K562 (cell line): ENCODE measurements at regions not wholly inside any gene's neighbourhood (a gene's known extent, or its start where the extent isn't known, plus 50 kb on each side); places are given as distances from the start of the nearest gene placed in this dataset.

Experiments
- ATAC-seq: fragments of 200-7000 bp; cut with Tn5 transposase; 3 replicates; pipeline ENCODE4 v1.9.1; 2020; ENCODE audit warnings: moderate library complexity
- BruUV-seq: library from RNA; stranded (reverse); fragments of 400-500 nt; replicated peaks from 2 replicates; lab custom pipeline; 2021; lab: Mats Ljungman, UMichigan
- CTCF ChIA-PET: fragments of 300-600 bp; formaldehyde crosslinking; extraction: SDS; loops from one replicate; lab custom pipeline; 2021; ENCODE audit warnings: low intra/inter-chr PET ratio; lab: Yijun Ruan, JAX
- POLR2A ChIA-PET: fragments of 300-600, 350-650 bp; sonication (Branson Sonifier 250); formaldehyde crosslinking; extraction: SDS; loops from one replicate; lab custom pipeline; 2021; ENCODE audit warnings: antibody characterized with exemption, inconsistent platforms; lab: Yijun Ruan, JAX
- DNase-seq, 4 experiments: peaks; one replicate each; pipeline versions ENCODE4 v3.0.0 to v3.0.0-alpha.2; 2011 to 2018; ENCODE audit warnings: low spot score in 3 of 4, mixed read lengths in 3 of 4; ENCODE audit errors: extremely low read depth in 1 of 4
- FAIRE-seq: peaks from 2 replicates; lab custom pipeline; 2011; peaks lifted over from hg19 to GRCh38; lab: Jason Lieb, UNC
- H2AFZ ChIP-seq: 2 replicates; pipeline ENCODE4 v1.6.0; 2011; ENCODE audit warnings: low read depth, low read length, control low read depth, inconsistent platforms
- H3K27ac ChIP-seq: fragments of 200-600 bp; 3 replicates; pipeline ENCODE4 v1.8.0; 2011; ENCODE audit warnings: low read depth, mild to moderate bottlenecking, control low read depth, inconsistent platforms, low read length, moderate library complexity, mixed read lengths; ENCODE audit errors: extremely low read depth
- H3K27me3 ChIP-seq, 2 experiments: fragments of 300-600 bp in 1 of 2; 2 replicates in 1 of 2; 3 replicates in 1 of 2; pipeline versions ENCODE4 v1.6.0 to v1.8.0; 2011; ENCODE audit warnings: inconsistent platforms in 2 of 2, low read length in 2 of 2, mild to moderate bottlenecking in 1 of 2, mixed read lengths in 1 of 2, moderate library complexity in 1 of 2; ENCODE audit not compliant: control insufficient read depth in 2 of 2, insufficient read depth in 2 of 2
- H3K36me3 ChIP-seq: fragments of 300-600 bp; 3 replicates; pipeline ENCODE4 v1.8.0; 2011; ENCODE audit warnings: mild to moderate bottlenecking, low read length, inconsistent platforms; ENCODE audit not compliant: control insufficient read depth, insufficient read depth
- H3K4me1 ChIP-seq, 2 experiments: fragments of 200-600 bp in 1 of 2; replicated peaks in 1 of 2; 2 replicates in 1 of 2; 3 replicates in 1 of 2; pipeline versions ENCODE4 v1.5.1 to v1.8.0; 2011; ENCODE audit warnings: inconsistent platforms in 2 of 2, low read length in 2 of 2, mild to moderate bottlenecking in 1 of 2, mixed read lengths in 1 of 2, moderate library complexity in 1 of 2; ENCODE audit not compliant: control insufficient read depth in 2 of 2, insufficient read depth in 2 of 2
- H3K4me2 ChIP-seq: 2 replicates; pipeline ENCODE4 v1.6.1; 2011; ENCODE audit warnings: low read length, control low read depth, inconsistent platforms, mixed read lengths; ENCODE audit not compliant: insufficient read depth
- H3K4me3 ChIP-seq: fragments of 200-600 bp; sonication (generic), shearing (Covaris generic); 2 replicates; pipeline ENCODE4 v1.5.1; 2016; ENCODE audit warnings: control low read depth, inconsistent platforms
- H3K79me2 ChIP-seq: fragments of 200-600 bp; 3 replicates; pipeline ENCODE4 v1.8.0; 2011; ENCODE audit warnings: low read length, inconsistent platforms; ENCODE audit not compliant: control insufficient read depth, insufficient read depth
- H3K9ac ChIP-seq, 2 experiments: 2 replicates each; pipeline versions ENCODE4 v1.6.0 to v1.6.1; 2011; ENCODE audit warnings: low read depth in 2 of 2, low read length in 2 of 2, control low read depth in 1 of 2, inconsistent platforms in 1 of 2, mild to moderate bottlenecking in 1 of 2, mixed read lengths in 1 of 2; ENCODE audit not compliant: insufficient read depth in 1 of 2
- H3K9me1 ChIP-seq: one replicate; pipeline ENCODE4 v1.6.0; 2011; ENCODE audit warnings: inconsistent platforms, mild to moderate bottlenecking, low read length, moderate library complexity; ENCODE audit not compliant: control insufficient read depth, insufficient read depth
- H3K9me3 ChIP-seq: replicated peaks from 2 replicates; pipeline ENCODE4 v1.5.1; 2011; ENCODE audit warnings: low read depth, low read length, inconsistent platforms; ENCODE audit not compliant: control insufficient read depth, insufficient read depth
- H4K20me1 ChIP-seq: replicated peaks from 2 replicates; pipeline ENCODE4 v1.6.1; 2011; ENCODE audit warnings: low read length, inconsistent platforms, mixed read lengths; ENCODE audit not compliant: control insufficient read depth, insufficient read depth
- CBFB ChIP-seq: sonication (generic); formaldehyde crosslinking; IDR thresholded peaks from 2 replicates; pipeline ENCODE4 v1.4.0; 2020; ENCODE audit warnings: mild to moderate bottlenecking, missing genetic modification reagents
- CEBPB ChIP-seq: fragments of 450-650 bp; IDR thresholded peaks from 2 replicates; pipeline ENCODE4 v1.6.1; 2016; ENCODE audit warnings: missing genetic modification characterization, missing compliant biosample characterization
- KLF6 ChIP-seq: fragments of 250-450 bp; sonication (Bioruptor Pico); IDR thresholded peaks from 2 replicates; pipeline ENCODE4 v1.4.0; 2020; ENCODE audit warnings: mild to moderate bottlenecking, moderate library complexity, borderline replicate concordance
- MAFF ChIP-seq: IDR thresholded peaks from 2 replicates; pipeline ENCODE4 v1.6.1; 2012; ENCODE audit warnings: low read length, improper control_type of control experiment
- MAFG ChIP-seq: fragments of 450-650 bp; conservative IDR thresholded peaks from 2 replicates; pipeline ENCODE4 v1.6.1; 2016; ENCODE audit warnings: missing genetic modification characterization, missing compliant biosample characterization
- MEF2A ChIP-seq: IDR thresholded peaks from 2 replicates; pipeline ENCODE4 v1.6.1; 2011; ENCODE audit warnings: low read depth, mild to moderate bottlenecking, low read length, moderate library complexity; ENCODE audit not compliant: control insufficient read depth
- MEF2D ChIP-seq: conservative IDR thresholded peaks from 2 replicates; pipeline ENCODE4 v1.6.1; 2016; ENCODE audit warnings: low read depth, missing genetic modification characterization, missing compliant biosample characterization
- RAD21 ChIP-seq, 2 experiments: fragments of 250-450 bp in 1 of 2; fragments of 450-650 bp in 1 of 2; sonication (Bioruptor Pico) in 1 of 2; formaldehyde crosslinking in 1 of 2; IDR thresholded peaks in 1 of 2; conservative IDR thresholded peaks in 1 of 2; 2 replicates each; pipeline versions ENCODE4 v1.4.0 to v1.8.0; 2020 to 2022; ENCODE audit warnings: mild to moderate bottlenecking in 2 of 2, moderate library complexity in 1 of 2
- SMARCB1 ChIP-seq: IDR thresholded peaks from 2 replicates; pipeline ENCODE4 v1.6.1; 2011; ENCODE audit warnings: improper control_type of control experiment, low read depth; ENCODE audit not compliant: insufficient read length
- TCF3 ChIP-seq: sonication (generic); formaldehyde crosslinking; IDR thresholded peaks from 2 replicates; pipeline ENCODE4 v1.4.0; 2020; ENCODE audit warnings: mild to moderate bottlenecking, missing genetic modification reagents
- ZNF316 ChIP-seq: fragments of 450-650 bp; IDR thresholded peaks from 2 replicates; pipeline ENCODE4 v1.6.1; 2016
- in situ Hi-C: fragments of 300-500 bp; cut with MboI; formaldehyde crosslinking; loops from 4 replicates; pipeline ENCODE4 v1.15.0; 2018; ENCODE audit warnings: inconsistent platforms, mixed read lengths
- intact Hi-C: fragments of 100-400 bp; cut with micrococcal nuclease; formaldehyde crosslinking; loops from 2 replicates; pipeline ENCODE4 v1.14.2; 2022
- TF ChIP-seq, protein P1 (sequence below), 2 experiments: fragments of 450-650 bp; IDR thresholded peaks; 2 replicates each; pipeline ENCODE4 v1.6.1; 2016

DNA sequence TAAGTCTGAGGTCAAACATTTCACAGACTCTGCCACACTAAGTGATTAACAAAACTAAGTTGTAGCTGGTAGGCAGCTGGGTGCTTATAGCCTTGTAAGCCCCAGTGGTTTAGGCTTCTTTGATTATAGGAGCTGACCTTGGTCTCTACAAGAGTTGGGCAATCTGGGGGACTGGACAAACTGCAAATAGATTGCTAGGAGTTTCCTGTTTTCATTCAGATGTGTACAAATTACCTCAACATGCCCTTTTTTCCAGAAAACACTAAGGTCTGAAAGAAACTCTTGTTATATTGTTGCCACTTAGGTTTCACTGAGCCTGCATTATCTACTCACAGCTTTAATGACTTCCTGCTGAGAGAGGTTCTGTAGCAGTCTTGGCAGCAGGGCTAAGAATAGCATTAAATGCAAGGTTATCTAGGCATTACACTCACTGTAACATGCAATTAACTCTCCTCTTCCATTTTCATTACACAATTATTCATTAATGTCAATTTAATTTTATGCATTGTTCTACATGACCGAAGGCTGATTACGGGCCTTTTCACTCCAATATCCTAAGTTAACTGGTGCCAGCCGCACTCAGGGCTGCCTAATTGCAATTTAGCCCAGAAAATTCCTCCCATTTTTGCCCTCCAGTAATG, 314.0 kb downstream of the LMO4 start (continued):
- TF ChIP-seq MEF2A (peak; percentile 83), RAD21 (CRISPR knock-in tag; conservative IDR thresholded peaks at IDR 0.05 in 1 of 2, IDR thresholded peaks at IDR 0.05 in 1 of 2) (no peak), CEBPB (tag) (0 out of 2 replicates have a peak, but pooled peaks have one; percentile 34), MEF2D (tag) (peak; percentile 88)
- TF ChIP-seq, protein P1, sequence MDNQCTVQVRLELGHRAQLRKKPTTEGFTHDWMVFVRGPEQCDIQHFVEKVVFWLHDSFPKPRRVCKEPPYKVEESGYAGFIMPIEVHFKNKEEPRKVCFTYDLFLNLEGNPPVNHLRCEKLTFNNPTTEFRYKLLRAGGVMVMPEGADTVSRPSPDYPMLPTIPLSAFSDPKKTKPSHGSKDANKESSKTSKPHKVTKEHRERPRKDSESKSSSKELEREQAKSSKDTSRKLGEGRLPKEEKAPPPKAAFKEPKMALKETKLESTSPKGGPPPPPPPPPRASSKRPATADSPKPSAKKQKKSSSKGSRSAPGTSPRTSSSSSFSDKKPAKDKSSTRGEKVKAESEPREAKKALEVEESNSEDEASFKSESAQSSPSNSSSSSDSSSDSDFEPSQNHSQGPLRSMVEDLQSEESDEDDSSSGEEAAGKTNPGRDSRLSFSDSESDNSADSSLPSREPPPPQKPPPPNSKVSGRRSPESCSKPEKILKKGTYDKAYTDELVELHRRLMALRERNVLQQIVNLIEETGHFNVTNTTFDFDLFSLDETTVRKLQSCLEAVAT (IDR thresholded peaks at IDR 0.05): no peak

GRCh38 chr1:87644033-87644578, 315.4 kb downstream of the LMO4 start:
- intact Hi-C loops (no loop called here), in situ Hi-C loops (no loop called here)
- Histone ChIP-seq H4K20me1 (no peaks in the 10 kb centered on the region), H3K4me2 (no peak overlapping the region), H3K4me1 (no peaks in the 10 kb centered on the region), H3K9ac (no peak overlapping the region), H3K27ac (no peak overlapping the region), H3K9me3 (no peaks in the 10 kb centered on the region), H2AFZ (no peak overlapping the region), H3K27me3 (no peaks in the 10 kb centered on the region), H3K36me3 (no peaks in the 10 kb centered on the region), H3K9me1 (no peaks in the 10 kb centered on the region), H3K79me2 (no peaks in the 10 kb centered on the region), H3K4me3 (no peak overlapping the region)
- FAIRE-seq: no peak
- no TSS peak for BruUV-seq
- no peak for DNase-seq
- no peak for ATAC-seq
- CTCF ChIA-PET: no interaction called here
- POLR2A ChIA-PET: no interaction called here
- TF ChIP-seq MAFF (peak; percentile 29; the same call in 1 of the 2 replicates), KLF6 (CRISPR knock-in tag) (no peak), MAFG (0 out of 2 replicates have a peak, but pooled peaks have one; percentile 34), CBFB (CRISPR knock-in tag) (no peak), TCF3 (CRISPR knock-in tag) (no peak), ZNF316 (peak; percentile 27; the same call in 1 of the 2 replicates), SMARCB1 (no peak)
